GM23338 (cell line): ENCODE measurements at regions not wholly inside any gene's neighbourhood (a gene's known extent, or its start where the extent isn't known, plus 50 kb on each side); places are given as distances from the start of the nearest gene placed in this dataset.

Experiments used
- ATAC-seq: fragments of 200-7000 bp; cut with Tn5 transposase; 3 replicates; pipeline ENCODE4 v1.9.1; 2020
- DNase-seq: peaks from one replicate; pipeline ENCODE4 v3.0.0-alpha.2; 2015; ENCODE audit warnings: low spot score
- H2AFZ ChIP-seq: fragments of 200-600 bp; sonication (generic); 2 replicates; pipeline ENCODE4 v1.8.0; 2016; ENCODE audit warnings: antibody characterized with exemption, mild to moderate bottlenecking, moderate library complexity
- H3F3A ChIP-seq: fragments of 200-600 bp; sonication (generic); replicated peaks from 2 replicates; pipeline ENCODE4 v1.8.0; 2017; ENCODE audit warnings: antibody characterized with exemption, mixed run types, low read depth
- H3K27ac ChIP-seq: fragments of 200-600 bp; sonication (generic); 2 replicates; pipeline ENCODE4 v1.6.1; 2016; ENCODE audit warnings: low read depth
- H3K27me3 ChIP-seq: fragments of 200-600 bp; sonication (generic); 2 replicates; pipeline ENCODE4 v1.8.0; 2016; ENCODE audit warnings: mild to moderate bottlenecking, mixed run types, moderate library complexity; ENCODE audit not compliant: insufficient read depth
- H3K36me3 ChIP-seq: fragments of 200-600 bp; sonication (generic); 2 replicates; pipeline ENCODE4 v1.8.0; 2016; ENCODE audit warnings: mild to moderate bottlenecking; ENCODE audit not compliant: insufficient read depth
- H3K4me1 ChIP-seq: fragments of 200-600 bp; sonication (generic); 2 replicates; pipeline ENCODE4 v1.8.0; 2016; ENCODE audit warnings: mild to moderate bottlenecking, moderate library complexity; ENCODE audit not compliant: insufficient read depth
- H3K4me2 ChIP-seq: fragments of 200-600 bp; sonication (generic); 2 replicates; pipeline ENCODE4 v1.7.1; 2017; ENCODE audit warnings: mixed run types
- H3K4me3 ChIP-seq: fragments of 200-600 bp; sonication (generic); 2 replicates; pipeline ENCODE4 v1.6.1; 2016; ENCODE audit warnings: mixed run types
- H3K79me2 ChIP-seq: fragments of 200-600 bp; sonication (generic); replicated peaks from 2 replicates; pipeline ENCODE4 v1.8.0; 2017; ENCODE audit warnings: mild to moderate bottlenecking; ENCODE audit not compliant: insufficient read depth
- H3K9me2 ChIP-seq: fragments of 200-600 bp; sonication (generic); 2 replicates; pipeline ENCODE4 v1.8.0; 2017; ENCODE audit not compliant: insufficient read depth
- H4K20me1 ChIP-seq: fragments of 200-600 bp; sonication (generic); replicated peaks from 2 replicates; pipeline ENCODE4 v1.8.0; 2017; ENCODE audit warnings: mild to moderate bottlenecking; ENCODE audit not compliant: insufficient read depth
- H3K27ac Mint-ChIP-seq: 2 replicates; pipeline ENCODE4 v1.8.0; 2020; ENCODE audit warnings: inconsistent platforms, mild to moderate bottlenecking, moderate library complexity, mixed read lengths
- H3K27me3 Mint-ChIP-seq: 3 replicates; pipeline ENCODE4 v1.8.0; 2022; ENCODE audit warnings: low read depth, mild to moderate bottlenecking, moderate library complexity, mixed read lengths, inconsistent platforms; ENCODE audit not compliant: insufficient read depth, poor library complexity
- H3K36me3 Mint-ChIP-seq: 3 replicates; pipeline ENCODE4 v1.8.0; 2021; ENCODE audit warnings: low read depth, mild to moderate bottlenecking, inconsistent platforms, moderate library complexity, mixed read lengths
- H3K4me1 Mint-ChIP-seq: 3 replicates; pipeline ENCODE4 v1.8.0; 2020; ENCODE audit warnings: mild to moderate bottlenecking, inconsistent platforms, mixed read lengths
- H3K4me3 Mint-ChIP-seq: 3 replicates; pipeline ENCODE4 v1.8.0; 2021; ENCODE audit warnings: moderate library complexity, mild to moderate bottlenecking, inconsistent platforms, mixed read lengths
- H3K9me3 Mint-ChIP-seq: 3 replicates; pipeline ENCODE4 v1.8.0; 2020; ENCODE audit warnings: moderate library complexity, mild to moderate bottlenecking, inconsistent platforms, mixed read lengths
- CREB1 ChIP-seq: fragments of 250-450 bp; sonication (Bioruptor Pico); IDR thresholded peaks from 2 replicates; pipeline ENCODE4 v1.5.0; 2020; ENCODE audit warnings: low read depth, mild to moderate bottlenecking, moderate library complexity
- CTCF ChIP-seq, 2 experiments: fragments of 200-600 bp in 1 of 2; sonication (generic) in 1 of 2; conservative IDR thresholded peaks; 2 replicates each; pipeline versions ENCODE4 v1.5.1 to v1.6.1; 2016 to 2017; ENCODE audit warnings: antibody characterized with exemption in 2 of 2, low read depth in 2 of 2, mild to moderate bottlenecking in 2 of 2, moderate library complexity in 1 of 2
- EZH2 ChIP-seq: fragments of 200-600 bp; sonication (generic); IDR thresholded peaks from one replicate; pipeline ENCODE4 v1.8.0; 2017; ENCODE audit warnings: antibody characterized with exemption, mild to moderate bottlenecking, low read depth; ENCODE audit not compliant: unreplicated experiment
- EZH2phosphoT487 ChIP-seq: fragments of 200-600 bp; sonication (generic); IDR thresholded peaks from one replicate; pipeline ENCODE4 v1.8.1; 2018; ENCODE audit warnings: antibody characterized with exemption; ENCODE audit not compliant: unreplicated experiment
- JUNB ChIP-seq: IDR thresholded peaks from one replicate; pipeline ENCODE4 v1.6.1; 2016; ENCODE audit warnings: antibody characterized with exemption; ENCODE audit not compliant: unreplicated experiment
- NANOG ChIP-seq: IDR thresholded peaks from 2 replicates; pipeline ENCODE4 v1.6.1; 2016; ENCODE audit warnings: antibody characterized with exemption, borderline replicate concordance
- POLR2AphosphoS5 ChIP-seq: IDR thresholded peaks from 2 replicates; pipeline ENCODE4 v1.6.1; 2016; ENCODE audit warnings: antibody characterized with exemption, low read depth
- STAT1 ChIP-seq: IDR thresholded peaks from one replicate; pipeline ENCODE4 v1.6.1; 2016; ENCODE audit warnings: antibody characterized with exemption; ENCODE audit not compliant: unreplicated experiment
- ZNF114 ChIP-seq: fragments of 250-450 bp; sonication (Bioruptor Pico); IDR thresholded peaks from 2 replicates; pipeline ENCODE4 v1.5.0; 2020; ENCODE audit warnings: mild to moderate bottlenecking, moderate library complexity
- ZNF331 ChIP-seq: fragments of 250-450 bp; sonication (Bioruptor Pico); IDR thresholded peaks from 2 replicates; pipeline ENCODE4 v1.5.0; 2020; ENCODE audit warnings: low read depth, mild to moderate bottlenecking, moderate library complexity
- TF ChIP-seq, protein P1 (sequence below): IDR thresholded peaks from 2 replicates; pipeline ENCODE4 v1.6.1; 2016; ENCODE audit warnings: antibody characterized with exemption
- TF ChIP-seq, protein P2 (sequence below): IDR thresholded peaks from one replicate; pipeline ENCODE4 v1.6.1; 2018; ENCODE audit warnings: antibody characterized with exemption; ENCODE audit not compliant: unreplicated experiment
- TF ChIP-seq, protein P3 (sequence below): fragments of 250-450 bp; sonication (Bioruptor Pico); IDR thresholded peaks from 2 replicates; pipeline ENCODE4 v1.5.0; 2020; ENCODE audit warnings: mild to moderate bottlenecking, moderate library complexity

GRCh38 chr1:168476588-168477385, 67.0 kb downstream of the XCL2 start:
- TF ChIP-seq, protein P1, sequence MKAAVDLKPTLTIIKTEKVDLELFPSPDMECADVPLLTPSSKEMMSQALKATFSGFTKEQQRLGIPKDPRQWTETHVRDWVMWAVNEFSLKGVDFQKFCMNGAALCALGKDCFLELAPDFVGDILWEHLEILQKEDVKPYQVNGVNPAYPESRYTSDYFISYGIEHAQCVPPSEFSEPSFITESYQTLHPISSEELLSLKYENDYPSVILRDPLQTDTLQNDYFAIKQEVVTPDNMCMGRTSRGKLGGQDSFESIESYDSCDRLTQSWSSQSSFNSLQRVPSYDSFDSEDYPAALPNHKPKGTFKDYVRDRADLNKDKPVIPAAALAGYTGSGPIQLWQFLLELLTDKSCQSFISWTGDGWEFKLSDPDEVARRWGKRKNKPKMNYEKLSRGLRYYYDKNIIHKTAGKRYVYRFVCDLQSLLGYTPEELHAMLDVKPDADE: no peak
- TF ChIP-seq POLR2AphosphoS5: no peak
- no peak for TF ChIP-seq EZH2phosphoT487
- no peak for TF ChIP-seq NANOG
- TF ChIP-seq JUNB: no peak
- TF ChIP-seq CREB1 (CRISPR knock-in tag): no peak
- no peak for TF ChIP-seq ZNF331 (CRISPR knock-in tag)
- TF ChIP-seq CTCF (conservative IDR thresholded peaks at IDR 0.05; ENCODE audit: low read depth in 2 of 2): no peak
- no peak for TF ChIP-seq ZNF114 (CRISPR knock-in tag)
- no peak for TF ChIP-seq STAT1
- TF ChIP-seq, protein P2, sequence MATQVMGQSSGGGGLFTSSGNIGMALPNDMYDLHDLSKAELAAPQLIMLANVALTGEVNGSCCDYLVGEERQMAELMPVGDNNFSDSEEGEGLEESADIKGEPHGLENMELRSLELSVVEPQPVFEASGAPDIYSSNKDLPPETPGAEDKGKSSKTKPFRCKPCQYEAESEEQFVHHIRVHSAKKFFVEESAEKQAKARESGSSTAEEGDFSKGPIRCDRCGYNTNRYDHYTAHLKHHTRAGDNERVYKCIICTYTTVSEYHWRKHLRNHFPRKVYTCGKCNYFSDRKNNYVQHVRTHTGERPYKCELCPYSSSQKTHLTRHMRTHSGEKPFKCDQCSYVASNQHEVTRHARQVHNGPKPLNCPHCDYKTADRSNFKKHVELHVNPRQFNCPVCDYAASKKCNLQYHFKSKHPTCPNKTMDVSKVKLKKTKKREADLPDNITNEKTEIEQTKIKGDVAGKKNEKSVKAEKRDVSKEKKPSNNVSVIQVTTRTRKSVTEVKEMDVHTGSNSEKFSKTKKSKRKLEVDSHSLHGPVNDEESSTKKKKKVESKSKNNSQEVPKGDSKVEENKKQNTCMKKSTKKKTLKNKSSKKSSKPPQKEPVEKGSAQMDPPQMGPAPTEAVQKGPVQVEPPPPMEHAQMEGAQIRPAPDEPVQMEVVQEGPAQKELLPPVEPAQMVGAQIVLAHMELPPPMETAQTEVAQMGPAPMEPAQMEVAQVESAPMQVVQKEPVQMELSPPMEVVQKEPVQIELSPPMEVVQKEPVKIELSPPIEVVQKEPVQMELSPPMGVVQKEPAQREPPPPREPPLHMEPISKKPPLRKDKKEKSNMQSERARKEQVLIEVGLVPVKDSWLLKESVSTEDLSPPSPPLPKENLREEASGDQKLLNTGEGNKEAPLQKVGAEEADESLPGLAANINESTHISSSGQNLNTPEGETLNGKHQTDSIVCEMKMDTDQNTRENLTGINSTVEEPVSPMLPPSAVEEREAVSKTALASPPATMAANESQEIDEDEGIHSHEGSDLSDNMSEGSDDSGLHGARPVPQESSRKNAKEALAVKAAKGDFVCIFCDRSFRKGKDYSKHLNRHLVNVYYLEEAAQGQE: no peak
- TF ChIP-seq, protein P3, sequence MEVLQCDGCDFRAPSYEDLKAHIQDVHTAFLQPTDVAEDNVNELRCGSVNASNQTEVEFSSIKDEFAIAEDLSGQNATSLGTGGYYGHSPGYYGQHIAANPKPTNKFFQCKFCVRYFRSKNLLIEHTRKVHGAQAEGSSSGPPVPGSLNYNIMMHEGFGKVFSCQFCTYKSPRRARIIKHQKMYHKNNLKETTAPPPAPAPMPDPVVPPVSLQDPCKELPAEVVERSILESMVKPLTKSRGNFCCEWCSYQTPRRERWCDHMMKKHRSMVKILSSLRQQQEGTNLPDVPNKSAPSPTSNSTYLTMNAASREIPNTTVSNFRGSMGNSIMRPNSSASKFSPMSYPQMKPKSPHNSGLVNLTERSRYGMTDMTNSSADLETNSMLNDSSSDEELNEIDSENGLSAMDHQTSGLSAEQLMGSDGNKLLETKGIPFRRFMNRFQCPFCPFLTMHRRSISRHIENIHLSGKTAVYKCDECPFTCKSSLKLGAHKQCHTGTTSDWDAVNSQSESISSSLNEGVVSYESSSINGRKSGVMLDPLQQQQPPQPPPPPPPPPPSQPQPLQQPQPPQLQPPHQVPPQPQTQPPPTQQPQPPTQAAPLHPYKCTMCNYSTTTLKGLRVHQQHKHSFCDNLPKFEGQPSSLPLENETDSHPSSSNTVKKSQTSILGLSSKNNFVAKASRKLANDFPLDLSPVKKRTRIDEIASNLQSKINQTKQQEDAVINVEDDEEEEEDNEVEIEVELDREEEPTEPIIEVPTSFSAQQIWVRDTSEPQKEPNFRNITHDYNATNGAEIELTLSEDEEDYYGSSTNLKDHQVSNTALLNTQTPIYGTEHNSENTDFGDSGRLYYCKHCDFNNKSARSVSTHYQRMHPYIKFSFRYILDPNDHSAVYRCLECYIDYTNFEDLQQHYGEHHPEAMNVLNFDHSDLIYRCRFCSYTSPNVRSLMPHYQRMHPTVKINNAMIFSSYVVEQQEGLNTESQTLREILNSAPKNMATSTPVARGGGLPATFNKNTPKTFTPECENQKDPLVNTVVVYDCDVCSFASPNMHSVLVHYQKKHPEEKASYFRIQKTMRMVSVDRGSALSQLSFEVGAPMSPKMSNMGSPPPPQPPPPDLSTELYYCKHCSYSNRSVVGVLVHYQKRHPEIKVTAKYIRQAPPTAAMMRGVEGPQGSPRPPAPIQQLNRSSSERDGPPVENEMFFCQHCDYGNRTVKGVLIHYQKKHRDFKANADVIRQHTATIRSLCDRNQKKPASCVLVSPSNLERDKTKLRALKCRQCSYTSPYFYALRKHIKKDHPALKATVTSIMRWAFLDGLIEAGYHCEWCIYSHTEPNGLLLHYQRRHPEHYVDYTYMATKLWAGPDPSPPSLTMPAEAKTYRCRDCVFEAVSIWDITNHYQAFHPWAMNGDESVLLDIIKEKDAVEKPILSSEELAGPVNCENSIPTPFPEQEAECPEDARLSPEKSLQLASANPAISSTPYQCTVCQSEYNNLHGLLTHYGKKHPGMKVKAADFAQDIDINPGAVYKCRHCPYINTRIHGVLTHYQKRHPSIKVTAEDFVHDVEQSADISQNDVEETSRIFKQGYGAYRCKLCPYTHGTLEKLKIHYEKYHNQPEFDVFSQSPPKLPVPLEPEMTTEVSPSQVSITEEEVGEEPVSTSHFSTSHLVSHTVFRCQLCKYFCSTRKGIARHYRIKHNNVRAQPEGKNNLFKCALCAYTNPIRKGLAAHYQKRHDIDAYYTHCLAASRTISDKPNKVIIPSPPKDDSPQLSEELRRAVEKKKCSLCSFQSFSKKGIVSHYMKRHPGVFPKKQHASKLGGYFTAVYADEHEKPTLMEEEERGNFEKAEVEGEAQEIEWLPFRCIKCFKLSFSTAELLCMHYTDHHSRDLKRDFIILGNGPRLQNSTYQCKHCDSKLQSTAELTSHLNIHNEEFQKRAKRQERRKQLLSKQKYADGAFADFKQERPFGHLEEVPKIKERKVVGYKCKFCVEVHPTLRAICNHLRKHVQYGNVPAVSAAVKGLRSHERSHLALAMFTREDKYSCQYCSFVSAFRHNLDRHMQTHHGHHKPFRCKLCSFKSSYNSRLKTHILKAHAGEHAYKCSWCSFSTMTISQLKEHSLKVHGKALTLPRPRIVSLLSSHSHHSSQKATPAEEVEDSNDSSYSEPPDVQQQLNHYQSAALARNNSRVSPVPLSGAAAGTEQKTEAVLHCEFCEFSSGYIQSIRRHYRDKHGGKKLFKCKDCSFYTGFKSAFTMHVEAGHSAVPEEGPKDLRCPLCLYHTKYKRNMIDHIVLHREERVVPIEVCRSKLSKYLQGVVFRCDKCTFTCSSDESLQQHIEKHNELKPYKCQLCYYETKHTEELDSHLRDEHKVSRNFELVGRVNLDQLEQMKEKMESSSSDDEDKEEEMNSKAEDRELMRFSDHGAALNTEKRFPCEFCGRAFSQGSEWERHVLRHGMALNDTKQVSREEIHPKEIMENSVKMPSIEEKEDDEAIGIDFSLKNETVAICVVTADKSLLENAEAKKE (CRISPR knock-in tag): no peak
- no peak for TF ChIP-seq EZH2
- no peak for ATAC-seq
- Histone ChIP-seq H3K27me3 (no peaks in the 10 kb centered on the region), H3K9me2 (peaks cover 7% of the 10 kb centered on the region; the same call in 1 of the 2 replicates), H3K79me2 (no peaks in the 10 kb centered on the region), H3K4me2 (no peak overlapping the region), H3K4me3 (no peak overlapping the region), H3K4me1 (peaks cover 16% of the 10 kb centered on the region), H3K36me3 (no peaks in the 10 kb centered on the region; the same call in 1 of the 2 replicates), H2AFZ (no peak overlapping the region), H3K27ac (no peak overlapping the region), H4K20me1 (no peaks in the 10 kb centered on the region), H3F3A (no peaks in the 10 kb centered on the region)
- H3K4me1 Mint-ChIP-seq: peaks cover 12% of the 10 kb centered on the region
- peaks cover 10% of the 10 kb centered on the region for H3K27me3 Mint-ChIP-seq
- DNase-seq: peak; percentile 32
- H3K4me3 Mint-ChIP-seq: no peak overlapping the region
- H3K9me3 Mint-ChIP-seq: peaks cover 24% of the 10 kb centered on the region
- H3K27ac Mint-ChIP-seq: no peak overlapping the region
- H3K36me3 Mint-ChIP-seq: peaks cover 16% of the 10 kb centered on the region
